Stimulated activated CD4-positive, alpha-beta T cell treated with anti-CD3 and anti-CD28 coated beads, TNF-alpha, amount 100 ng/mL, for 4 hours (primary cell): ENCODE measurements at regions not wholly inside any gene's neighbourhood (a gene's known extent, or its start where the extent isn't known, plus 50 kb on each side); places are given as distances from the start of the nearest gene placed in this dataset.

ENCODE experiments used
- DNase-seq, 3 experiments: peaks; one replicate each; pipeline ENCODE4 v3.0.0-alpha.2; 2020; ENCODE audit warnings: low read depth in 3 of 3

- DNase-seq: no peak
Measured at GRCh38 chr4:140213749-140214148, 59.8 kb upstream of the MAML3 start.

- no peak for DNase-seq
Measured at GRCh38 chr4:140213116-140213515, 59.1 kb upstream of the MAML3 start.

- no peak for DNase-seq
Measured at GRCh38 chr4:140212646-140213045, 58.7 kb upstream of the MAML3 start.

GRCh38 chr4:140212194-140212593 lies 58.2 kb upstream of the MAML3 start:
- no peak for DNase-seq

- no peak for DNase-seq
Measured at GRCh38 chr4:140211693-140212092, 57.7 kb upstream of the MAML3 start.

GRCh38 chr4:140211161-140211560 lies 57.2 kb upstream of the MAML3 start:
- DNase-seq: no peak

- DNase-seq: no peak
Measured at GRCh38 chr4:140208921-140209320, 54.9 kb upstream of the MAML3 start.
